Activated CD8-positive, alpha-beta T cell treated with anti-CD3 and anti-CD28 coated beads for 36 hours (primary cell): ENCODE measurements at regions not wholly inside any gene's neighbourhood (a gene's known extent, or its start where the extent isn't known, plus 50 kb on each side); places are given as distances from the start of the nearest gene placed in this dataset.

Experiments used
- ATAC-seq: fragments of 200-7000 bp; cut with Tn5 transposase; one replicate; pipeline ENCODE4 v1.10.0; 2021; ENCODE audit warnings: mild to moderate bottlenecking, moderate library complexity
- CTCF ChIA-PET: fragments of 350-600 bp; sonication (Branson Sonifier 250); formaldehyde crosslinking; loops from one replicate; lab custom pipeline; 2021; ENCODE audit warnings: antibody characterized with exemption; lab: Charles Lee
- POLR2A ChIA-PET: fragments of 350-600 bp; sonication (Branson Sonifier 250); formaldehyde crosslinking; loops from one replicate; lab custom pipeline; 2021; ENCODE audit warnings: antibody characterized with exemption; lab: Charles Lee
- DNase-seq: peaks from one replicate; pipeline ENCODE4 v3.0.0-alpha.2; 2020
- H3K27ac Mint-ChIP-seq: one replicate; pipeline ENCODE4 v1.8.0; 2021; ENCODE audit warnings: mild to moderate bottlenecking, mixed read lengths
- H3K27me3 Mint-ChIP-seq: one replicate; pipeline ENCODE4 v1.8.0; 2021; ENCODE audit warnings: mixed read lengths
- H3K36me3 Mint-ChIP-seq: one replicate; pipeline ENCODE4 v1.8.0; 2021; ENCODE audit warnings: low read depth, mixed read lengths
- H3K4me1 Mint-ChIP-seq: one replicate; pipeline ENCODE4 v1.8.0; 2021; ENCODE audit warnings: low read depth, mixed read lengths
- H3K4me3 Mint-ChIP-seq: one replicate; pipeline ENCODE4 v1.8.0; 2021; ENCODE audit warnings: mild to moderate bottlenecking, moderate library complexity, mixed read lengths
- H3K9me3 Mint-ChIP-seq: one replicate; pipeline ENCODE4 v1.8.0; 2021; ENCODE audit warnings: mixed read lengths
- intact Hi-C: fragments of 100-400 bp; cut with micrococcal nuclease; formaldehyde crosslinking; loops from one replicate; pipeline ENCODE4 v1.10.0; 2022
- TF ChIP-seq, protein P1 (sequence below): fragments of 200-600 bp; IDR thresholded peaks from one replicate; pipeline ENCODE4 v1.8.0; 2022; ENCODE audit warnings: antibody characterized with exemption, mild to moderate bottlenecking

DNA sequence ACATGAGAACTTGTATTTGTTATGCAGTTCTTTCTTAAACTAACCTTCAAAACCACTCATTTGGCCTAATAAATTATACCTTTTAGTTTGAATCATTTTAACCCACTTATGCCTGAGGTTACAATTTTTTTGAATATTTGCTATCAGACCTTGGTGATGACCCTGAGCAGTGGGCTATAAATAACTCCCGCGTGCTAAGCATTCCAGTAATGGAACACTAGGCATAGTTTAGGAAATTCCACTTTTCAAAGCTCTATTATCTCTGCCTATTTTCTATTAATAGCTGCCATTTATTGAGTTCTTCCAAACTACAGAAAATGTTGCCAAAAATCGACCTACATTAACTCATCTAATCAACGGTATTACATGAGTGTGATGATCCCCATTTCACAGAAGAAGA, 993.4 kb upstream of the FAT3 start:
- Mint-ChIP-seq H3K27ac (no peak overlapping the region), H3K4me3 (no peak overlapping the region), H3K9me3 (peaks cover 4% of the 10 kb centered on the region), H3K36me3 (no peaks in the 10 kb centered on the region), H3K4me1 (no peaks in the 10 kb centered on the region), H3K27me3 (no peaks in the 10 kb centered on the region)
- intact Hi-C loops = no loop called here
- ATAC-seq (no peak), DNase-seq (no peak)
- TF ChIP-seq, protein P1, sequence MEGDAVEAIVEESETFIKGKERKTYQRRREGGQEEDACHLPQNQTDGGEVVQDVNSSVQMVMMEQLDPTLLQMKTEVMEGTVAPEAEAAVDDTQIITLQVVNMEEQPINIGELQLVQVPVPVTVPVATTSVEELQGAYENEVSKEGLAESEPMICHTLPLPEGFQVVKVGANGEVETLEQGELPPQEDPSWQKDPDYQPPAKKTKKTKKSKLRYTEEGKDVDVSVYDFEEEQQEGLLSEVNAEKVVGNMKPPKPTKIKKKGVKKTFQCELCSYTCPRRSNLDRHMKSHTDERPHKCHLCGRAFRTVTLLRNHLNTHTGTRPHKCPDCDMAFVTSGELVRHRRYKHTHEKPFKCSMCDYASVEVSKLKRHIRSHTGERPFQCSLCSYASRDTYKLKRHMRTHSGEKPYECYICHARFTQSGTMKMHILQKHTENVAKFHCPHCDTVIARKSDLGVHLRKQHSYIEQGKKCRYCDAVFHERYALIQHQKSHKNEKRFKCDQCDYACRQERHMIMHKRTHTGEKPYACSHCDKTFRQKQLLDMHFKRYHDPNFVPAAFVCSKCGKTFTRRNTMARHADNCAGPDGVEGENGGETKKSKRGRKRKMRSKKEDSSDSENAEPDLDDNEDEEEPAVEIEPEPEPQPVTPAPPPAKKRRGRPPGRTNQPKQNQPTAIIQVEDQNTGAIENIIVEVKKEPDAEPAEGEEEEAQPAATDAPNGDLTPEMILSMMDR = no peak
- ChIA-PET CTCF (no interaction called here), POLR2A (no interaction called here)

- intact Hi-C loops = no loop called here
- TF ChIP-seq, protein P1 = no peak
- POLR2A ChIA-PET = no interaction called here
- Mint-ChIP-seq H3K27me3 (no peaks in the 10 kb centered on the region), H3K4me1 (no peaks in the 10 kb centered on the region), H3K4me3 (no peak overlapping the region), H3K36me3 (no peaks in the 10 kb centered on the region), H3K9me3 (no peaks in the 10 kb centered on the region), H3K27ac (no peak overlapping the region)
- no peak for ATAC-seq
- DNase-seq = no peak
- CTCF ChIA-PET = no interaction called here
Observed at GRCh38 chr11:91230647-91231046, 994.0 kb upstream of the FAT3 start.

DNA sequence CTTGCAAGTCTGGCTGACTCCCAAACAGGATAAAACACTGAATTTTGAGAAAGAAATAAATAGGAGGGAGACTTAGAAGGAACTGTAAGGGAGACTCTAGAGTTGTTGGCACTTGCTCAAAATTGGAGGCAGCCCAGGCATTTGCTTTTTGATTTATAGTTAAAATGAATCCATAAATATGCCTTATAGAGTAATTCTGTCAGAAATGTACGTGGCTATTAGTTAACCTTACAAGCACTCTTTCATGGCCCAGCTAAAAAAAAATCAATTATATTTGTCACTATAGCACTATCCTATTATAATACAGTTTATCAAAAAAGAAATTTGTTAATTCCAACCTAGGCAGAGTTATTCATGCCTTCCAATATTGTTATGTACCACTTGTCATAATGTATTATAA, 1000.0 kb upstream of the CHORDC1 start:
- no peak overlapping the region for H3K27ac Mint-ChIP-seq
- H3K4me3 Mint-ChIP-seq = no peak overlapping the region
- peaks cover 1% of the 10 kb centered on the region for H3K9me3 Mint-ChIP-seq
- no peak for DNase-seq
- CTCF ChIA-PET = no interaction called here
- POLR2A ChIA-PET = no interaction called here
- no peaks in the 10 kb centered on the region for H3K36me3 Mint-ChIP-seq
- no peaks in the 10 kb centered on the region for H3K4me1 Mint-ChIP-seq
- TF ChIP-seq, protein P1 = no peak
- ATAC-seq = no peak
- H3K27me3 Mint-ChIP-seq = no peaks in the 10 kb centered on the region
- intact Hi-C loops = no loop called here

DNA sequence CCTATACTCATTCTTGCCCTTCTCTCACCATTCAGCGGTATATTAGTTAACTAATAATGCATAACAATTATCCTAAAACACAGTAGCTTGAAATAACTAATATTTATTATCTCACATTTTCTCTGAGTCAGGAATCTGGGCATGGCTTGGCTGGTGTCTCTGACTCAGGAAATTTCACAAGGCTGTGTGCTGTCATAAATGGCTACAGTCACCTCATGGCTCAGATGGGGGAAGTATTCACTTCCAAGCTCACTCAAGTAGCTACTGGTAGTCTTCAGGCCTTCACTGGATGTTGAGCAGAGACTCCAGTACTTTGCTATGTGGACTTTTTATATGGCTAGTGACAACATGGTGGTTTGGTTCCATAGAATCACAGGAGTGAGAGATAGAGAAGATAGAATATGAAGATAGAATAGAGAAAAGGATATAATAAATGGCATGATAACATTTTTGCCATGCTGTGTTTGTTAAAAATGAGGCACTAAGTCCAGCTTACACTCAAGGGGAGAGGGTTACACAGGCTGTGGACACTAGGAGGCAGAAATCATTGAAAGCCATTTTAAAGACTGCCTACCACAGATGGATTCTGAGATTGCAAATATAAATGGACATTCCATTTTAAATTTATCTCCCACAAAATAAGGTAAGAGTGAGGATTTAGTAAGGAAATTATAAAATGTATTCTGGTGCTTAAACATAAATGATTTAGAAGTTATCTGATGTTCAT, 997.8 kb upstream of the CHORDC1 start:
- ATAC-seq = no peak
- H3K4me3 Mint-ChIP-seq = no peak overlapping the region
- H3K9me3 Mint-ChIP-seq = peaks cover 1% of the 10 kb centered on the region
- no peak for DNase-seq
- intact Hi-C loops = no loop called here
- TF ChIP-seq, protein P1 = no peak
- no peaks in the 10 kb centered on the region for H3K36me3 Mint-ChIP-seq
- H3K4me1 Mint-ChIP-seq = no peaks in the 10 kb centered on the region
- POLR2A ChIA-PET = interaction anchor here (0.6 kb wide), 1 partner anchor 685 kb away, joined by 4 read pairs; no protein-coding TSS in a partner anchor
- no peak overlapping the region for H3K27ac Mint-ChIP-seq
- CTCF ChIA-PET = no interaction called here
- no peaks in the 10 kb centered on the region for H3K27me3 Mint-ChIP-seq

DNA sequence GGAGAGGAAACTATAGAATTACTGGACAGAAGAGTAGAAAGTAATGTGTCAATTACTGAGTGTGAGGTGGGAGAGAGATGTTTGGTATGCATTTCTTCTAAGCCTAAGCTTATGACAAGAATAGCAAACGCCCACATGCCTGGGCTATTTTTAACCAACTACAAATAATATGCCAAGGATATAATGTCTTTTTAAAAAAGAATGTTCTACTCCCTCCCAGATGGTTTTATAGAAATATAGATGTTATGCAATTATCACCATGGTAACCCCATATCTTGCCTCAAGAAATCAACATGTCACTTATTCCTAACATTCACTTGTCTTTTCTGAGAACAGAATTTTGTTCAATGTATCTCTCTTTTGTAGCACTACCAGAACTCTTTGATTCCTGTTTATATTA, 996.7 kb upstream of the CHORDC1 start:
- DNase-seq (no peak), ATAC-seq (no peak)
- intact Hi-C loops = no loop called here
- no peaks in the 10 kb centered on the region for H3K4me1 Mint-ChIP-seq
- no peaks in the 10 kb centered on the region for H3K36me3 Mint-ChIP-seq
- H3K9me3 Mint-ChIP-seq = peaks cover 1% of the 10 kb centered on the region
- POLR2A ChIA-PET = no interaction called here
- H3K27me3 Mint-ChIP-seq = no peaks in the 10 kb centered on the region
- TF ChIP-seq, protein P1 = no peak
- no peak overlapping the region for H3K4me3 Mint-ChIP-seq
- H3K27ac Mint-ChIP-seq = no peak overlapping the region
- CTCF ChIA-PET = no interaction called here
